K562 (cell line): ENCODE measurements at regions not wholly inside any gene's neighbourhood (a gene's known extent, or its start where the extent isn't known, plus 50 kb on each side); places are given as distances from the start of the nearest gene placed in this dataset.

Experiments used
- ATAC-seq: fragments of 200-7000 bp; cut with Tn5 transposase; 3 replicates; pipeline ENCODE4 v1.9.1; 2020; ENCODE audit warnings: moderate library complexity
- BruUV-seq: library from RNA; stranded (reverse); fragments of 400-500 nt; replicated peaks from 2 replicates; lab custom pipeline; 2021; lab: Mats Ljungman, UMichigan
- CTCF ChIA-PET: fragments of 300-600 bp; formaldehyde crosslinking; extraction: SDS; loops from one replicate; lab custom pipeline; 2021; ENCODE audit warnings: low intra/inter-chr PET ratio; lab: Yijun Ruan, JAX
- POLR2A ChIA-PET: fragments of 300-600, 350-650 bp; sonication (Branson Sonifier 250); formaldehyde crosslinking; extraction: SDS; loops from one replicate; lab custom pipeline; 2021; ENCODE audit warnings: antibody characterized with exemption, inconsistent platforms; lab: Yijun Ruan, JAX
- DNase-seq, 4 experiments: peaks; one replicate each; pipeline versions ENCODE4 v3.0.0 to v3.0.0-alpha.2; 2011 to 2018; ENCODE audit warnings: low spot score in 3 of 4, mixed read lengths in 3 of 4; ENCODE audit errors: extremely low read depth in 1 of 4
- FAIRE-seq: peaks from 2 replicates; lab custom pipeline; 2011; peaks lifted over from hg19 to GRCh38; lab: Jason Lieb, UNC
- H2AFZ ChIP-seq: 2 replicates; pipeline ENCODE4 v1.6.0; 2011; ENCODE audit warnings: low read depth, low read length, control low read depth, inconsistent platforms
- H3K27ac ChIP-seq: fragments of 200-600 bp; 3 replicates; pipeline ENCODE4 v1.8.0; 2011; ENCODE audit warnings: low read depth, mild to moderate bottlenecking, control low read depth, inconsistent platforms, low read length, moderate library complexity, mixed read lengths; ENCODE audit errors: extremely low read depth
- H3K27me3 ChIP-seq, 2 experiments: fragments of 300-600 bp in 1 of 2; 2 replicates in 1 of 2; 3 replicates in 1 of 2; pipeline versions ENCODE4 v1.6.0 to v1.8.0; 2011; ENCODE audit warnings: inconsistent platforms in 2 of 2, low read length in 2 of 2, mild to moderate bottlenecking in 1 of 2, mixed read lengths in 1 of 2, moderate library complexity in 1 of 2; ENCODE audit not compliant: control insufficient read depth in 2 of 2, insufficient read depth in 2 of 2
- H3K36me3 ChIP-seq: fragments of 300-600 bp; 3 replicates; pipeline ENCODE4 v1.8.0; 2011; ENCODE audit warnings: mild to moderate bottlenecking, low read length, inconsistent platforms; ENCODE audit not compliant: control insufficient read depth, insufficient read depth
- H3K4me1 ChIP-seq, 2 experiments: fragments of 200-600 bp in 1 of 2; replicated peaks in 1 of 2; 2 replicates in 1 of 2; 3 replicates in 1 of 2; pipeline versions ENCODE4 v1.5.1 to v1.8.0; 2011; ENCODE audit warnings: inconsistent platforms in 2 of 2, low read length in 2 of 2, mild to moderate bottlenecking in 1 of 2, mixed read lengths in 1 of 2, moderate library complexity in 1 of 2; ENCODE audit not compliant: control insufficient read depth in 2 of 2, insufficient read depth in 2 of 2
- H3K4me2 ChIP-seq: 2 replicates; pipeline ENCODE4 v1.6.1; 2011; ENCODE audit warnings: low read length, control low read depth, inconsistent platforms, mixed read lengths; ENCODE audit not compliant: insufficient read depth
- H3K4me3 ChIP-seq: fragments of 200-600 bp; sonication (generic), shearing (Covaris generic); 2 replicates; pipeline ENCODE4 v1.5.1; 2016; ENCODE audit warnings: control low read depth, inconsistent platforms
- H3K79me2 ChIP-seq: fragments of 200-600 bp; 3 replicates; pipeline ENCODE4 v1.8.0; 2011; ENCODE audit warnings: low read length, inconsistent platforms; ENCODE audit not compliant: control insufficient read depth, insufficient read depth
- H3K9ac ChIP-seq, 2 experiments: 2 replicates each; pipeline versions ENCODE4 v1.6.0 to v1.6.1; 2011; ENCODE audit warnings: low read depth in 2 of 2, low read length in 2 of 2, control low read depth in 1 of 2, inconsistent platforms in 1 of 2, mild to moderate bottlenecking in 1 of 2, mixed read lengths in 1 of 2; ENCODE audit not compliant: insufficient read depth in 1 of 2
- H3K9me1 ChIP-seq: one replicate; pipeline ENCODE4 v1.6.0; 2011; ENCODE audit warnings: inconsistent platforms, mild to moderate bottlenecking, low read length, moderate library complexity; ENCODE audit not compliant: control insufficient read depth, insufficient read depth
- H3K9me3 ChIP-seq: replicated peaks from 2 replicates; pipeline ENCODE4 v1.5.1; 2011; ENCODE audit warnings: low read depth, low read length, inconsistent platforms; ENCODE audit not compliant: control insufficient read depth, insufficient read depth
- H4K20me1 ChIP-seq: replicated peaks from 2 replicates; pipeline ENCODE4 v1.6.1; 2011; ENCODE audit warnings: low read length, inconsistent platforms, mixed read lengths; ENCODE audit not compliant: control insufficient read depth, insufficient read depth
- ARID4B ChIP-seq: sonication (generic); formaldehyde crosslinking; IDR thresholded peaks from 2 replicates; pipeline ENCODE4 v1.8.0; 2022; ENCODE audit warnings: mild to moderate bottlenecking, missing genetic modification reagents
- CGGBP1 ChIP-seq: fragments of 250-450 bp; sonication (Bioruptor Pico); IDR thresholded peaks from 2 replicates; pipeline ENCODE4 v1.9.0; 2021; ENCODE audit warnings: mild to moderate bottlenecking
- CTBP1 ChIP-seq: fragments of 450-650 bp; IDR thresholded peaks from 2 replicates; pipeline ENCODE4 v1.6.1; 2016; ENCODE audit warnings: borderline replicate concordance
- DMBX1 ChIP-seq: fragments of 250-450 bp; sonication (Bioruptor Pico); IDR thresholded peaks from 2 replicates; pipeline ENCODE4 v1.8.0; 2022; ENCODE audit warnings: inconsistent platforms, mild to moderate bottlenecking, moderate library complexity, borderline replicate concordance
- HINFP ChIP-seq: fragments of 450-650 bp; conservative IDR thresholded peaks from 2 replicates; pipeline ENCODE4 v1.6.1; 2016; ENCODE audit warnings: missing genetic modification characterization, low read depth, mild to moderate bottlenecking, control low read depth, missing compliant biosample characterization
- HMBOX1 ChIP-seq: sonication (generic); IDR thresholded peaks from 2 replicates; pipeline ENCODE4 v1.6.1; 2016
- KLF16 ChIP-seq: IDR thresholded peaks from 2 replicates; pipeline ENCODE4 v1.6.1; 2016; ENCODE audit warnings: antibody characterized with exemption
- L3MBTL2 ChIP-seq: fragments of 450-650 bp; IDR thresholded peaks from 2 replicates; pipeline ENCODE4 v1.6.1; 2016; ENCODE audit warnings: mild to moderate bottlenecking, moderate library complexity
- MAX ChIP-seq: sonication (generic); formaldehyde crosslinking; IDR thresholded peaks from 2 replicates; pipeline ENCODE4 v1.9.0; 2022; ENCODE audit warnings: mild to moderate bottlenecking, missing genetic modification reagents
- RBM17 ChIP-seq: fragments of 200-400 bp; formaldehyde crosslinking; IDR thresholded peaks from 2 replicates; pipeline ENCODE4 v1.6.1; 2017; ENCODE audit warnings: low read depth, mild to moderate bottlenecking, low read length, borderline replicate concordance
- STAG1 ChIP-seq: sonication (generic); formaldehyde crosslinking; IDR thresholded peaks from 2 replicates; pipeline ENCODE4 v1.5.0; 2020; ENCODE audit warnings: missing genetic modification reagents, borderline replicate concordance
- THRA ChIP-seq: fragments of 450-650 bp; IDR thresholded peaks from 2 replicates; pipeline ENCODE4 v1.6.1; 2017; ENCODE audit warnings: mild to moderate bottlenecking, moderate library complexity
- ZNF134 ChIP-seq: fragments of 250-450 bp; sonication (Bioruptor Pico); conservative IDR thresholded peaks from 2 replicates; pipeline ENCODE4 v1.4.0; 2020
- ZNF3 ChIP-seq: fragments of 250-450 bp; sonication (Bioruptor Pico); IDR thresholded peaks from 2 replicates; pipeline ENCODE4 v1.5.0; 2021; ENCODE audit warnings: mild to moderate bottlenecking, moderate library complexity
- ZNF408 ChIP-seq: fragments of 250-450 bp; sonication (Bioruptor Pico); IDR thresholded peaks from 2 replicates; pipeline ENCODE4 v1.4.0; 2020; ENCODE audit warnings: low read depth, mild to moderate bottlenecking, moderate library complexity
- WGBS: fragments of 100-300 bp; shearing (Covaris generic); methylation state at CpG from one replicate; pipeline ENCODE4 v1.1.6; 2016; ENCODE audit warnings: low coverage, mixed read lengths; ENCODE audit not compliant: insufficient coverage; ENCODE audit errors: missing lambda C conversion rate; 5-methylcytosine and 5-hydroxymethylcytosine counted together
- in situ Hi-C: fragments of 300-500 bp; cut with MboI; formaldehyde crosslinking; loops from 4 replicates; pipeline ENCODE4 v1.15.0; 2018; ENCODE audit warnings: inconsistent platforms, mixed read lengths
- intact Hi-C: fragments of 100-400 bp; cut with micrococcal nuclease; formaldehyde crosslinking; loops from 2 replicates; pipeline ENCODE4 v1.14.2; 2022

- Histone ChIP-seq H3K4me3 (no peak overlapping the region), H3K79me2 (no peaks in the 10 kb centered on the region), H3K9me3 (no peaks in the 10 kb centered on the region), H3K27me3 (peaks cover 0 to 25% of the 10 kb centered on the region in 2 experiments; a peak in 3 of 5 replicates), H2AFZ (no peak overlapping the region), H3K4me1 (peaks cover 0 to 16% of the 10 kb centered on the region in 2 experiments; a peak in 2 of 5 replicates), H4K20me1 (peaks cover 1% of the 10 kb centered on the region; the same call in 1 of the 2 replicates), H3K36me3 (no peaks in the 10 kb centered on the region), H3K27ac (no peak overlapping the region), H3K9me1 (no peaks in the 10 kb centered on the region), H3K4me2 (no peak overlapping the region), H3K9ac (no peak overlapping the region)
- ATAC-seq (no peak), FAIRE-seq (no peak), DNase-seq (no peak)
- POLR2A ChIA-PET = interaction anchor here (0.6 kb wide), 1 partner anchor 9 kb away, joined by 4 read pairs; no protein-coding TSS in a partner anchor
- CTCF ChIA-PET = no interaction called here
- intact Hi-C loops (no loop called here), in situ Hi-C loops (no loop called here)
- WGBS = 24% methylated on average over 4 of the region's 4 CpGs
- no TSS peak for BruUV-seq
- no peak for TF ChIP-seq HINFP (tag)
- no peak for TF ChIP-seq HMBOX1
- no peak for TF ChIP-seq ARID4B (CRISPR knock-in tag)
- no peak for TF ChIP-seq MAX (CRISPR knock-in tag)
- no peak for TF ChIP-seq CTBP1
- TF ChIP-seq STAG1 (CRISPR knock-in tag) = no peak
- TF ChIP-seq L3MBTL2 = no peak
- TF ChIP-seq THRA = no peak
- no peak for TF ChIP-seq RBM17
- TF ChIP-seq DMBX1 = no peak
- TF ChIP-seq ZNF408 (CRISPR knock-in tag) = no peak
- TF ChIP-seq ZNF134 (CRISPR knock-in tag) = no peak
- TF ChIP-seq CGGBP1 (CRISPR knock-in tag) = no peak
- TF ChIP-seq KLF16 = no peak
- no peak for TF ChIP-seq ZNF3 (CRISPR knock-in tag)
Observed at GRCh38 chr15:77782691-77783090, 150.0 kb upstream of the LINGO1 start.
